GM12874 (cell line): ENCODE measurements at regions not wholly inside any gene's neighbourhood (a gene's known extent, or its start where the extent isn't known, plus 50 kb on each side); places are given as distances from the start of the nearest gene placed in this dataset.

Source experiments
- TF ChIP-seq, protein P1 (sequence below): IDR thresholded peaks from 2 replicates; pipeline ENCODE4 v1.5.1; 2011; ENCODE audit warnings: low read depth, mild to moderate bottlenecking, control low read depth, low read length, moderate library complexity; ENCODE audit not compliant: insufficient read depth

DNA sequence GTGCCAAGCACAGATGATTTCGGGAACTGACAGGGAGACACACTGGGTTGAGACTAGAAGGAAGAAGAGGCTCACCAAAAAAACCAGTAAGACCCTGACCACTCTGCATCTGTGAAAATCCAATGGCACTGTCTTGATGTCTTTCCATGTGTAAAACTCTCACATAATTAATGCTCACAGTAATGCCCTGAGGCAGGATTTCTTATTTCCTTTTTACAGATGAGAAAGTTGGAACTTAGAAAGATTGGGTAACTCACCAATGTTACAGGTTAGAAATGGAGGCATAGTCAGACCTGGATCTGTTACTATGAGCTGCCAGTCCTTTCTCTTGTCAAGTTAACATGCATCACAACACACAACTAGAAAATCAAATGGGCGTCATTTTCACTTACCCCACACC, 151.0 kb upstream of the MCHR2 start:
- TF ChIP-seq, protein P1, sequence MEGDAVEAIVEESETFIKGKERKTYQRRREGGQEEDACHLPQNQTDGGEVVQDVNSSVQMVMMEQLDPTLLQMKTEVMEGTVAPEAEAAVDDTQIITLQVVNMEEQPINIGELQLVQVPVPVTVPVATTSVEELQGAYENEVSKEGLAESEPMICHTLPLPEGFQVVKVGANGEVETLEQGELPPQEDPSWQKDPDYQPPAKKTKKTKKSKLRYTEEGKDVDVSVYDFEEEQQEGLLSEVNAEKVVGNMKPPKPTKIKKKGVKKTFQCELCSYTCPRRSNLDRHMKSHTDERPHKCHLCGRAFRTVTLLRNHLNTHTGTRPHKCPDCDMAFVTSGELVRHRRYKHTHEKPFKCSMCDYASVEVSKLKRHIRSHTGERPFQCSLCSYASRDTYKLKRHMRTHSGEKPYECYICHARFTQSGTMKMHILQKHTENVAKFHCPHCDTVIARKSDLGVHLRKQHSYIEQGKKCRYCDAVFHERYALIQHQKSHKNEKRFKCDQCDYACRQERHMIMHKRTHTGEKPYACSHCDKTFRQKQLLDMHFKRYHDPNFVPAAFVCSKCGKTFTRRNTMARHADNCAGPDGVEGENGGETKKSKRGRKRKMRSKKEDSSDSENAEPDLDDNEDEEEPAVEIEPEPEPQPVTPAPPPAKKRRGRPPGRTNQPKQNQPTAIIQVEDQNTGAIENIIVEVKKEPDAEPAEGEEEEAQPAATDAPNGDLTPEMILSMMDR: no peak

DNA sequence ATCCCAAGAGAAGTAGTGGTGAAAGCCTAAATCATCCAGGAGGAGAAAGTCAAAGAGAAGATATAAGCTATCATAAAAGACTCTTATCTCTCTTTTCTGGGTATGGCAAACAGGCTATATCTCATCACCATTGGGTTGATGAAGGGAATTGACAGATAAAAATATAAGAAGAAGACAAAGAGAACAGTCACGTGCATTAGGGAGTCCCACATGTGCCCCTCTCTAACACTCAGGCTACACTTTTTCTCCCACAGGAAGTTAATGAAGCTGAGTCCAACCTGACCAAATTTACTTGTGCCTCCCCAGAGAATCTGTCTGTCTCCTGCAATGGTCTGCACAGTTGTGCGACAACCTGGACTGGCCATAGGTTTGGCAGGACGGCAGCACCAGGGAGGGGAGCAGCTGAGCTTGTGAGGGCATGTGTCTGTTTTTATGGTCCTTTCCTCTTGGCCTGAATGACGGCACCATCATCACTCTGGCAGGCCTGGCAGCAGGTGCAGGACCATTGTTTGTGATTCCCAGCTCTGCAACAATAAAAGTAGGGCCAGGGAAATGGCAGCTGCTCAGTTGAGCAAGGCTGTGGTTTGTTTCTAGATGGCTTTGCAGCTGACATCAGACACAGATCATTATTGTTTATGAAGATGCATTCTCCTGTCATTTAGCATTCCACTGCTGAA, 144.5 kb upstream of the MCHR2 start:
- TF ChIP-seq, protein P1: no peak

DNA sequence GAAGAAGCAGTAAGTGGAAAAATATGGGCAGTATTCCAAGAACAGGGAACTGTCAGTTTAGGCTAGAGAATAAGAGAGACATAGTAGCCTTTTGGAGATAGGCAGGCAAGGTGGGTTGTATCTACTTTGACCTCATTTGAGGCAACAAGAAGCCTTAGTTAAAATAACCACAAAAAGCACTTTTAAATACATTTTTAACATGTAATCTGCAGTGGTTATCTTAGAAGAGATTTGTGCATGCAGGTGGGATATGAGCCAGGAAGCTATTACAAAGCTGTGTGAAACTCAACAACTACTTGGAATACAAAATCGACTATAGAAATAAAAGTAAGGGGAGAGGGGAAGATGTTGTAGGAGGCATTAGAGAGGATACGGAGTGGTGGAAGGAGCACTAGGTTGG, 143.7 kb upstream of the MCHR2 start:
- TF ChIP-seq, protein P1: no peak

GRCh38 chr6:100136590-100136989, 142.6 kb upstream of the MCHR2 start:
- TF ChIP-seq, protein P1: no peak

- TF ChIP-seq, protein P1: no peak
Measured at GRCh38 chr6:100135977-100136376, 142.0 kb upstream of the MCHR2 start.

DNA sequence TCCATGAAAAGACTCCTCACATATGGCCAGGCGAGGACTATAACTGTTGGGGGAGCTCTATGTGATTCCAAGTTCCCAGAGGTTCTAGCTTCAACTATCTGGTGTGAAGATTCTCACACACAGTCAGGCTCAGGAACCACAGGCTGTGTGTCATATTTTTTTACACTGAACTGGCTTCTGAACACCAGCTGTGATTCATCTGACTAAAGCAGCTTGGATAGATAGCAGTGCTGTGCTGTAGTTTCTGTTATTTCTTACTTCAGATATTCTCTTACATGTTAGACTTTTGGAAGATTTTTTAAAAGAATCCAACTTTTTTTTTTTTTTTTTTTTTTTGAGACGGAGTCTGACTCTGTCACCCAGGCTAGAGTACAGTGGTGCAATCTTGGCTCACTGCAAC, 140.7 kb upstream of the MCHR2 start:
- TF ChIP-seq, protein P1: no peak

- TF ChIP-seq, protein P1: no peak
Measured at GRCh38 chr6:100134297-100134696, 140.3 kb upstream of the MCHR2 start.

DNA sequence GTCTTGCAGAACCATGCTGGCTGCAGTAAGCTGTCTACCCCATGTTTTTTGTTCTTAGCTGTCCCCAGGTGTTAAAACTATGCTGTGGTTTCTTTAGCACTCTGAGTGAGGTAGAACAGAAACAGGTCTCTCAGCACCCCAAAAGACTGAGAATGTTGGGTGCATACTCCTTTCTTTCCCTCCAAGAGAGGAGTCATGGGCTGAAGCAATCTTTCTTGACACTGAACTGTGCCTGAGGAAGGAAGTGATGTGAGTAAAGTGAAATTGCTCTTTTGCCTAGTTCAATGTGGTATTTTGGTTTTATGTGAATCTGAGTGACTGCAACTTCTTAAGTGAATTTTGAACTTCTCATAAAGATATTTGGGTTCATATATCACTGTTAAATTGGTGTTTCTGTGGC, 138.0 kb upstream of the MCHR2 start:
- TF ChIP-seq, protein P1: no peak
